HG02588 (cell line): ENCODE measurements at regions not wholly inside any gene's neighbourhood (a gene's known extent, or its start where the extent isn't known, plus 50 kb on each side); places are given as distances from the start of the nearest gene placed in this dataset.

Experiments
- ATAC-seq: cut with Tn5 transposase; IDR thresholded peaks from one replicate; pipeline ENCODE4 v1.9.1; 2021; ENCODE audit warnings: mild to moderate bottlenecking, moderate library complexity; ENCODE audit not compliant: unreplicated experiment

DNA sequence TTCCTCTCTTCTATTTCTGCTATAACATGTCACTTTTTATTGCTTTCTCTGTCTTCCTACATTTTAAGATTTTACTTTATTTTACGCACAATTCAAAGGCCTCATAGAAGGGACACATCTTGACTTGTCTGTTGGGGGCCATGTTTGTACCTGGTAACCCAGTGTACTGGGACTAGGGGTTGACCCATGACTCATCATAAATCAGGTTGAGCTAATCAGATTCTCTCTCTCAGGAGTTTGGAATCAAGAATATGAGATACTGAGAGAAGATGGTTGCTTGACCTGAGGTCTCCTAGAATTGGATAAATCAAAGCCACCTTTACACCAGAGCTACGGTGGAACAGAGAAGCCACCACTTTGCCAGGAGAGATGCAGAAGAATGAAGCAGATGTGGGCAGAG is 153.0 kb downstream of the UXS1 start:
- no peak for ATAC-seq

DNA sequence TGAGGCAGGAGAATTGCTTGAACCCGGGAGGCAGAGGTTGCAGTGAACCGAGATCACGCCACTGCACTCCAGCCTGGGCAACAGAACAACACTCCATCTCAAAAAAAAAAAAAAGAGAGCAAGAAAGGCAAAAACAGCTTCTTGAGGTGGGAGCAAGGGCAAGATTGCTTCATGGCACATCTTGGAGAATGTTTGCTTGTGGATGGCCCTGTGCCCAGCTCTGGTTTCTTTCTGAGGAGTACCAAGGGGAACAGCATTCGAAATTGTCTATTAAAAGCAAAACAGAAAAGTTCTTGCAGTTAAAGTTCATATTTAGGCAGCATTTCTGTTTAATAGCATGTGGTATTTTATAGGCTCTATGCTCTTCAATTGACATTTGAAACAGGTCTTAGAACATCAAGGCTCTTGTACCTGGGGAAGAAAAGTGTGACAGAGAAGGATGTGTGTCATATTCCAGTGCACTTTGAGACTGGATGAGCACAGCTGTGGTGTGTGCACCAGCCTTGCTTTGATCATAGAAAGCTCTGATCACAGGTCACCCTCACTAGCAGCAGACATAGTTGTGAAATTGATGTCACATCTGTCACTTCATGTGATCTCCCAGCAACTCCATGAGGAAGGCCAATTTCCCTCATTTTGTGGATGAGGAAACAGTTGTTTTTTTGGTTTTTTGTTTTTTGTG is 154.3 kb downstream of the UXS1 start:
- no peak for ATAC-seq

DNA sequence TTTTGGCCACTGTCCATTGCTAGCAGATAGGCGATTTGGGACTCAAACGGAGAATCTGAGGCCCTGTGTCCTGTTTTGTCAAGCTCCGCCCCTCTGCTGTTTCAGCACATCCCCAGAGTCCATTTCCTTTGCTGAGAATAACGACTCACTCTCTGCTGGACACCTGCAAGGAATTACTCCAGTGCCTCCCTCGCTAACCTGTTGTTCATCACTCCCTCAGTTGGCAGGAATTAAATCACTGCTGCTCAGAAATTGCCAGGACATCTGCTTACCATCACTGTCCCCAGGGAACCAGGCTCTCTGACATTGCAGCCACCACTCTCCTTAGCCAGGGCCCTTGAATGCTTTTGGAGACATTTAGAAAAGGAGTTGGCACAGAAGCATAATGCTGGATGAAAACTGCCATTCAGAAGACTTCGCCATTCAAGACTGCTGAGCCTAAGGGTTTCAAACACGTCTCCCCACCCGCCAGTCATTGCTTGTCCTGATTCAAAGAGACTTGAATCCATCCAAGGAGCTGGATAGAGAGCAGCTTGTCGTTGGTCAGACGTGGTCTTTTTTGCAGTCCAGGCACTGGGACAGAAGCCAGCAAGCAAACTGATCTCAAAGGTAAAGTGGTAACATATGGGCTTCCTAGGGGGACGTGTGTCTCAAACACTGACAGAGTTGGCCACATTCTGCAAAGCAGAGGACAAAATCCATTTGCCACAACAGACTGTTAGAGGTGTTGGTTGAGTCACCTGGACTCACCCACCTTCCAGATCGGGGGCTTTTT is 155.3 kb downstream of the UXS1 start:
- ATAC-seq, result no peak

DNA sequence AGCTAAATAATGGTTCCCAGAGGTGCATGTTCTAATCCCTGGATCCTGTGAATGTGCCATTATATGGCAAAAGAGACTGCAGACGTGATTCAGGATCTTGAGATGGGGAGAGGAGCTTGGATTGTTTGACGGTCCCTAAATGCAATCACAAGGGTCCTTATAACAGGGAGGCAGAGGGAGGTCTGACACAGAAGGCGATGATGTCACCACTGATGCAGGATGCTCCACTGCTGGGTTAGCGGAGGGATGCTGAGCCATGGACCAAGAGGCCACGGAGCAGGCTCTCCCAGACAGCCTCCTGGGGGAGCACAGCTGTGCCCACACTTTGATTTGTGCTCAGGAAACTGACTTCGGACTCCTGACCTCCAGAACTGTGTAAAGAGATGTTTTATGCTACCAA is 156.2 kb downstream of the UXS1 start:
- ATAC-seq, result no peak

DNA sequence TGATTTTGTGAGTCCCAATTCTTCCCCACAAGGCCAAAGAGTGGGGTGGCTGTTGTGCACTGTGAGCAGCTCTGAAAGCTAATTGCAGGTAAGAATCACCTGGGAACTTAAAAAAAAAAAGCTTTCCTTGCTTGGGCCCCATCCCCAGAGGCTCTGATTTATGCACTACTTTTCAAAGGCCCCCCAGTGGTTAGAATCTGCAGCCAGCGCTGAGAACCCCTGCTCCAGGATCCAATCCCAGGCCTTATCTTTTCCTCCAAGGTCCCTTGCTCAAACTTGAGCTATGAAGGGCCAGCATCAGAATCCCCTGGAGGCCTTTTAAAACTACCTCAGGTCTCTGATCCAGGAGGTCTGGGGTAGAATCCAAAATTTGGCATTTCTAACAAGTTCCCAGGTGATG is 156.8 kb downstream of the UXS1 start:
- no peak for ATAC-seq

DNA sequence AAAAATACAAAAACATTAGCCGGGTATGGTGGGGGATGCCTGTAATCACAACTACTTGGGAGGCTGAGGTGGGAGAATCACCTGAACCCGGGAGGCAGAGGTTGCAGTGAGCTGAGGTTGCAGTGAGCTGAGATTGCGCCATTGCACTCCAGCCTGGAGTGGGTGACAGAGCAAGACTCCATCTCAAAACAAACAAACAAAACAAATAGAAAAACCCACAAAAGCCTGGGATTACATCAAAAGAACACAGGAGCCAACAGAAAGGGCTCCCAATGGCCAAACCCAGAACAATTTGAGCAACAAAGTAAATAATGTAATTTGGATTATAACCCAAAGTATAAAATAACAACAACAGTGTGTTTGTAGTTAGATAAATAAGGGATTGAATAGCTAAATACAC is 159.8 kb downstream of the UXS1 start:
- ATAC-seq, result no peak

DNA sequence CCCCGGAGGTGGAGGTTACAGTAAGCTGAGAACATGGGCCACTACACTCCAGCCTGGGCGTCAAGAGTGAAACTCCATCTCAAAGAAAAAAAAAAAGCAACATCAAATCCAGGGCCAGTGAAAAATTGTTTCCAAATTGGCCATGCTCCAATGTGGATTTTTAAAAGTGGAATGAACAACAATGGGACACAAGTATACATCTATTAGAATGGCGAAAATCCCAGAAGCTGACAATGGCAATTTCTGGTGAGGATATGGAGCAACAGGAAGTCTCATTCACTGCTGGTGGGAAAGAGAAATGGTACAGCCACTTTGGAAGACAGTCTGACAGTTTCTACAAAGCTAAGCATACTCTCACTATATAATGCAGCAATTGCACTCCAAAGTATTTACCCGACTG is 161.4 kb downstream of the UXS1 start:
- no peak for ATAC-seq

DNA sequence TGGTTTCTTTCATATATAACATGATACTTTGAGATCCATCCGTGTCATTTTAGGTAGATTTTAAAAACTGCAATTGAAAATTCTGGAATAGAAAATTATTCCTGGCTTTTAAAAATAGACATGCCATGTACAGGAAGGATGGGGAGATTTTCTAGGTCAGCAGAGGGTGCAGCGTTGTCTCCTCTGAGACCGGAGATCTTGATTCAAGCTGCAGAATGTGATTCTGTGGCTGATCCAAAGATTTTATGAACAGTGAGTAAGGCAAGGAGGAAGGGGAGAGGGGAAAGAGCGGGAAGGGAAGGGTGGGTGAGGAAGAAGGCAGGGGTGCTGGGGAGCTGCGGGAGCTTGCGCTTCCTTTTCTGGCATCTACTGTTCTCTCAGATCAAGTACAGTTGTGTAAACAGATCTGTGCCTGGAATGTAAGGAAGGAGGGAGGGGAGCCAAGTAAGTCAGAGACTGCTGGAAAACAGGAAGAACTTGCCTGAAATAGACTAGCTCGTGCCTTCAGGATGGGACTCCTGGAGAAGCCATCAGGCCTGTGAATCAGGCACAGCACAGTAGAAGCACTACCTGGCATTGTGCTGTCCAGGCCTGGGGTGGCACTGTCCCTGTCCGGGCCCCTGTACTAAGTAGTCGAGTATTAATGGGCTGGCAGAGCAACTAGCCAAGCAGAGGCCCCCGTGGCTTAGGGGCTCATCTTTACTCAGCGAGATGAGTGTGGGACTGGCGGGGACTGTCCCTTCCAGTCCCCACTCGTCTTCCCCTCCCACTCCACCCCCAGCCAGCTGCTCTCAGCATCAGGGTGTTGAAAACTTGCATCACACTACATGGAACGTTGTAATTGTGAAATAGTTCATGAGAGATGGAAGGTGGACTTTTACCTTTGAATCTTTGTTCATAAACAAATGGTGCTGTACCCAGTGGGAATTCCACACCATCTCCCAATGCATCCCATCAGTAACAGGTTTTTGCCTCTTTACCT is 163.5 kb downstream of the UXS1 start:
- ATAC-seq, result peak; percentile 60

DNA sequence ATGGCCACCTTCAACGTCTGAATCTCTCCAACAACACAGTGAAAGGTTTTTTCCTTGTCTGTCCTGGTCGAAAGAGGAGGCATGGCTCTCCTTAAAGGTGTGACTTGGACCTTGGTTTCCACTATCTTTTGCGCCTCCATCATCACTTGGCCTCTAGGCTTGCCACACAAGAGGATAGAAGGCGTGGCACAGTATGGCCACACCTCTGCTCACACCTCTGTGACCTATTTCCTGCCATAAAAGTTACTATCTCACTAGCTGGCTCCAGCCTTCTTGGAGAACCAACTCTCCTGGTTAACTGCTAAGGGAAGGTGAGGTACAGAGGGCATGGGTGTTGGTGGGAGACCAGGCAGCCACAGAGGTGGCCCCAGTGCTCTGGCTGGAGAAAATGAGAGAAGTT is 165.9 kb downstream of the UXS1 start:
- no peak for ATAC-seq

DNA sequence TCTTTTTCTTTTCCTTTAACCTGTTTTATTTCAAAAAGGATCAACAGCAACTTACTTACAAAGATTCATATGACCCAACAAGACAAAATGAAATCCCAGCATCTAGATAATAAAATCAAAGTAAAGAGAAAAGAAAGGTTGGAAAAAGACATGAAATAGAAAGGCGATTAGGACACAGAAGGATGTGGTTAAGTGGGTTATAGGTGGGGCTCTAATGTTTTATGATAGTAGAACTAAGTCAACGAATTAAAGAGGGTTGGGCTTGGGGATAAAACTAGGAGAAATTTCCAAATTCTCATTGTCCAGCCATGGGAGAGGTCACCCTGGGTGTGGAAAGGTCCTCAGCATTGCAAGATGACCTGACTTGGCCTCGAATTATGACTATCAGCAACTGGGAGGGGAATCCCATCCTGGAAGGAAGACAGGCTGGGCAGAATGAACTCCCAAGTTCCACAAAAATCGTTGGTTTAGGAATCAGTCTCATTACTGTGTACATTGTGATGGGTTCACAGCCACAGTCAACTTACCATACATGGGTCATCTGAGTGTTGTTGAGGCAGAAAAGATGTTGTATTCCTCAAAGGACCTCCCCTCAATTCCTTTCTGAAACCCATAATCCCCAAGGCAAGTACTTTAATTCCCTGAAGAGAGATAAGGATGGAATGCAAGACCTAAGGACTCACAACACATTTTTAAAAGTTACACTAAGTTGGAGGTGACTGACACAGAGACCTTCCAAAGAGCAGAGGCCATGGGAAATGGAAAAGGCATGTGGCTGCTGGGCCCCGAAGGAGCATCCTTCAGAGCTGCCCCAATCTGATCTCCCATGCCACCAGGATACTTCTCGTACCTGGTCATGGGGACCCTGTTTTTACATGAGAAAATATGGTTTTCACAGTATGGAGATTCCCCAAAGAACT is 167.6 kb downstream of the UXS1 start:
- no peak for ATAC-seq

DNA sequence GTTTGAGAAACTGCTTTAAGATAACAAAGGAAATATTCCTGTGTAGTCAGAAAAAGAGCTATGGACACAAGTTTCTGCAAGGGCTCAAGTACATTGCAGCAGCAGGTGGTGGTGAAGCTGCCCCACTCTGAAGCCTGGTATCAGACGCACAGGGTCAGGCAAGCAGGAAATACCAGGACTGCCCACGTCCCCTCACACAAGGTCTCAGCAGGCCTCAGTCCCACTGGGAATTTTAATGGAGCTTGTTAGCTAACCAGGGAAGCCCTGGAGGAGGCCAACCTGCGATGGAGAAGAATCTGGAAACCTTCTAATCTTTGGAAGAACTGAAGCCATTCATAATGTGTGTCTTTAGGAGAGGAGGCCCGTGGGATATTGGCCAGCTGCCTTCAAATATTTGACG is 168.3 kb downstream of the UXS1 start:
- no peak for ATAC-seq

DNA sequence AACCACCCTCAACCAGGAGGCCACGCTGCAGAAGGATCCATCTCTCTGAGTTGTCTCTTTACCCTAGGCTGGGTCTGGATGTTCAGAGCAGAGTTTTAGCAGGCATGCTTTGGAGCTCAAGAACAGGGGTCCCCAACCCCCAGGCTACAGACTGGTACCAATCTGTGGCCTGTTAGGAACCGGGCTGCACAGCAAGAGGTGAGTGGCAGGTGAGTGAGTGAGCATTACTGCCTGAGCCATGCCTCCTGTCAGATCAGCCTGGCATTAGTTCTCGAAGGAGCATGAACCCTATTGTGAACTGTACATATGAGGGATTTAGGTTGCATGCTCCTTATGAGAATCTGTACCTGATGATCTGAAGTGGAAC is 172.5 kb downstream of the UXS1 start:
- no peak for ATAC-seq

DNA sequence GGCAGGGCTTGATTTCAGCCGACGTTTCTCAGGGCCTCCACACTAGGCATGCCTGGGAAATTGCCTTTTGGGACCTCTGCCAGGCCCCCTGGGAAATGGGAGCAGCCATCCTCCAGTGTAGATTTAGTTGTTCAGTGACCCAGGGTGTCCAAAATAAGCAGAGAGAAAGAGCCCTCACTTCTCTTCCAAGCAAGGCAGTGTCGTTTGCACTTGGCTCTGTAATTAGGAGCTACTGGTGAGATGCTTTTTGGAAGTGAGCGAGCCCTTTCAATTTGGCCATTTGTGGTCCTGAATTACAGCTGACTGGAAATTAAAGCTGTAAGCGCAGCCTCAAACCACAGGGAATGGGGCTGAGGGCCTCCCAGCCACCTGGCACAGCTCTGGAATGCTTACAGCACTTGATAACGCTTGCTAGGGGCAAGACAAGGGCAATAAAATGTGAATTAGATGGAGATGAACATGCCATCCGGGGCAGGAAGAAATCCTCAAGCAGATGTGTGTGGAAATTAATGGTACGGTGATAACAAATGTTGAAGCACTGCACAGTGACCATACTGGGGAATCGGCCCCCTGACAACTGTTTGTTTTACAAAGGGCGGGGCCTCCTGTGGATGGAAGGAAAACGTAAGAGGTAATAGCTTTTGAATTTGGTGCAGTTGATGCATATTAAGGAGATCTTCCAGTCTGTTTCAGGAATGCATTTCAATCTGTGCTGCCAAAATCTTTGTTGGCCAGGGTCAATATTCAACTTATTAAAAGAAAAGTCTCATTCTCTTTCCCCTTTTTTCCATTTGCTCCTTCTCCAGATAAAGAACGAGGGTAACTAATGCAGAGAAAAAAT is 173.1 kb downstream of the UXS1 start:
- ATAC-seq, result no peak

DNA sequence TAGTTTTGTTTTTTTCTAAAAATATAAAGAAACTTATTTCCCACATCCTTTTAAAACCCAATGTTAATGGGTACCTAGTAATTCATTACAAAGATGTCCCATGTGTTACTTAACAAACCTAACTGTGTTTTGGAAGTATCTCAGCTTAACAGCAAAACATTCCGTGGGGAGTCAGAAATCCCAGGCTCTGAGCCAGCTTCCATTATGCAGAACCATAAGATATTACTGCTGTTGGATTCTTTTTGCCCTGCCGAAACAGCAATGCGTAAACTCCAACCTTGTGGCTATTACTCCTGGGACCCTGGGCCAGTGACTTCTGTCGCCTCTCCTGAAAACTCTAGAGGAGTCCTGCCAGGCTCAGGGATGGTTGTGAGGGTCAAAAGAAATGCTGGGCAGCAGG is 174.1 kb downstream of the UXS1 start:
- no peak for ATAC-seq

DNA sequence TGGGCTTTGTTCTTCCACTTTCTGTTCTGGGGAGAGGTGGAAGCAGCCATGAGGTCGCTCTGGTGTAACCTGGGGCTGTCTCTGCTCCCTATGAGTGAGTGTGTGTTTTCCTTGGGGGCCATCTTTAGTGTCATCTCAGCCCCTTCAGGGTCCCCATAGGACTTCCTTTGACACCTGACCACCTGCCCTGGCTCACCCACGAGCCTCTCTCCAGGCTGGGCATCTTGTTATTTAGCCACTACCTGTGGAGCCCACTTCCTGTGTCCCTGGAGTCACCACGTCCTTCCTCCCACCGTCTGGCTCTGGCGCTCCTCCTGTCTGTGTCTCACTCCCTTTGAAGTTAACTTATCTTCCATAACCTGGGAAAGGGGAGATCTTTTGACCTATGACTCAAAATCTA is 176.0 kb downstream of the UXS1 start:
- ATAC-seq, result no peak

DNA sequence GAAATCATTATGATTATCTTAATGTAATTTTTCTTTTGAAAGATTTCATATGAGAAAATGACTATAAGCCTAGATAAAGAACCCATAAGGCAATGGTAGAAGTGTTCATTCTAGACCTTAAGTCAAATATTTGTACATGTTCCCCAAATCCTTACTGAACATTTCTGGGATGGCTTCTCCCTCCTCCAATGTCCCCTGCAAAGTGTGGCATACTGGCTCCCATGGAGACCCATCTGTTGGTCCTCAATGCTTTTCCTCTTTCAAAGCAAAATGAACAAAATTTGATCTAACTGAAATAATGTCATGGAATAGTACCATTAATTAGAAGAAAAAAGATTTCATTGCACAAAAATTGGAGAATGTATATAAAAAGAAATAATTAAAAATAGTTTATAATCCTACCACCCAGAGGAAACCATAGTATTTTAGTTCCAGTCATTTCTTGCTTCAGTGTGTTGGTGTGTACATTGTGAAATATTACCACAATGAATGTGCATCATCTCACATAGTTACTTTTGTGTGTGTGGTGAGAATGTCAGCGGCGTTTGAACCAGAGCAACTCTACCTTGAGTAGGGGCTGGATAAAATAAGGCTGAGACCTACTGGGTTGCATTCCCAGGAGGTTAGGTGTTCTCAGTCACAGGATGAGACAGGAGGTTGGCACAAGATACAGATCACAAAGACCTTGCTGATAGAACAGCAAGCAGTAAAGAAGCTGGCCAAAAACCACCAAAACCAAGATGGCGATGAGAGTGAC is 181.3 kb downstream of the UXS1 start:
- no peak for ATAC-seq

DNA sequence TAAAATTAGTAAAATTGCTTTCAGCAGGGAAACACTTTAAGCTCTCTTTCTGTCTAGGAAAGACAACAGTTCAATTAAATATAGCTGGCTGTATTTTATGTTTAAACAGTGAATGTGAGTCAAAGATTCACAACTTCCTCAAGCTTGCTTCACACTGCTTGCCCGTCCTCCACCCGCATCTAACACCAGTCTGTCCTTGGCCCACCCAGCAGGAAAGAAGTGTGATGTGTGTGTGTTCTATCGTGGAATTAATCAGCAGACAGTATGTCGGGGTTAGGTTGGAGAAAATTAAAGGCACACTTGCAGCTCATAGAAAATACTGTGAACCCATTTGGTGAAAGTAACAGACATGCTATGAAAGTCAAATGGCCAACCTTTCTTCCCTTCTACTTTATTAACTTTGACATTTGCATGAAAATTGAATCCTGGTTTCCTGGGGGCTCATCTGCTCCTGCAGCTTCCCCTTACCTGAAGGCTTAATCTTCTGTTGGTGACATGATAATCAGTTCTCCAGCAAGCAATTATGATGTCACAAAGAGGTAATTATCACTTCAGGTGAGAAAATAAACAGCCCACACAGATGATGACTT is 182.0 kb downstream of the UXS1 start:
- ATAC-seq, result no peak

DNA sequence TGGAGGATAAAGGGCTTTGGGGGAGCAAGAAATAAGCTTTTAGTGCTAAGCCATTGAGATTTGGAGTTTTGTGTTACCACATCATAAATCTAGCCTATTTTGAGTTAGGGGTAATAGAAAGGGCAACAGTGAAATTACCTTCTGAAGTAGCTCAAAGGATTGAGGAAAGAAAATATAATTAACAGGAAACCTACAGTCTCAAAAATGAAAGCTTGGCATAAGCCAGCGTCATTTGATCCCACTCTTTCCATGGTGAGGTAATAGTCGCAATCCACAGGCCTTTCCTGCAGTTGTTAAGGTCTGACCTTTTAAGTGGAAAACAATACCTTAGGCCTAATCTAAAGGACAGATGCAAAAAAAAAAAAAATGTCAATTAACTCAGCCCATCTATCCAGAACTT is 182.7 kb downstream of the UXS1 start:
- ATAC-seq, result no peak
